Neural progenitor cell (in vitro differentiated cells): ENCODE measurements at regions not wholly inside any gene's neighbourhood (a gene's known extent, or its start where the extent isn't known, plus 50 kb on each side); places are given as distances from the start of the nearest gene placed in this dataset.

Experiments used
- DNase-seq: peaks from one replicate; pipeline ENCODE4 v3.0.0-alpha.2; 2016; ENCODE audit warnings: low spot score
- H2AFZ ChIP-seq: fragments of 200-600 bp; sonication (generic); replicated peaks from 2 replicates; pipeline ENCODE4 v1.6.1; 2016; ENCODE audit warnings: antibody characterized with exemption
- H3F3A ChIP-seq: fragments of 200-600 bp; sonication (generic); 2 replicates; pipeline ENCODE4 v1.6.1; 2016; ENCODE audit warnings: antibody characterized with exemption, low read depth
- H3K27ac ChIP-seq: fragments of 200-600 bp; sonication (generic); 2 replicates; pipeline ENCODE4 v1.5.1; 2016; ENCODE audit warnings: mild to moderate bottlenecking
- H3K27me3 ChIP-seq: fragments of 200-600 bp; sonication (generic); 2 replicates; pipeline ENCODE4 v1.6.1; 2016; ENCODE audit warnings: mild to moderate bottlenecking, moderate library complexity
- H3K36me3 ChIP-seq: fragments of 200-600 bp; sonication (generic); 2 replicates; pipeline ENCODE4 v1.5.1; 2016
- H3K4me1 ChIP-seq: fragments of 200-600 bp; sonication (generic); 2 replicates; pipeline ENCODE4 v1.6.1; 2016; ENCODE audit warnings: mixed run types
- H3K4me2 ChIP-seq: fragments of 200-600 bp; sonication (generic); 2 replicates; pipeline ENCODE4 v1.6.1; 2016
- H3K4me3 ChIP-seq: fragments of 200-600 bp; sonication (generic); 2 replicates; pipeline ENCODE4 v1.5.1; 2016
- H3K79me2 ChIP-seq: fragments of 200-600 bp; sonication (generic); 2 replicates; pipeline ENCODE4 v1.6.1; 2016; ENCODE audit warnings: low read depth
- H3K9ac ChIP-seq: fragments of 200-600 bp; sonication (generic); 2 replicates; pipeline ENCODE4 v1.6.1; 2016
- H3K9me3 ChIP-seq: fragments of 200-600 bp; sonication (generic); 2 replicates; pipeline ENCODE4 v1.5.1; 2016; ENCODE audit warnings: low read depth
- H4K20me1 ChIP-seq: fragments of 200-600 bp; sonication (generic); 2 replicates; pipeline ENCODE4 v1.6.1; 2016; ENCODE audit warnings: low read depth
- H3K27ac Mint-ChIP-seq: 3 replicates; pipeline ENCODE4 v1.8.0; 2021; ENCODE audit warnings: mixed read lengths
- H3K27me3 Mint-ChIP-seq: 2 replicates; pipeline ENCODE4 v1.8.0; 2022; ENCODE audit warnings: low read depth, mild to moderate bottlenecking, inconsistent platforms, moderate library complexity, mixed read lengths; ENCODE audit not compliant: insufficient read depth
- H3K36me3 Mint-ChIP-seq: 3 replicates; pipeline ENCODE4 v1.8.0; 2021; ENCODE audit warnings: mixed read lengths
- H3K4me1 Mint-ChIP-seq: 3 replicates; pipeline ENCODE4 v1.8.0; 2021; ENCODE audit warnings: mixed read lengths
- H3K4me3 Mint-ChIP-seq: 3 replicates; pipeline ENCODE4 v1.8.0; 2021; ENCODE audit warnings: mild to moderate bottlenecking, moderate library complexity, mixed read lengths
- H3K9me3 Mint-ChIP-seq: 3 replicates; pipeline ENCODE4 v1.8.0; 2020; ENCODE audit warnings: mixed read lengths
- CTCF ChIP-seq: fragments of 200-600 bp; sonication (generic); IDR thresholded peaks from 2 replicates; pipeline ENCODE4 v1.5.1; 2017; ENCODE audit warnings: antibody characterized with exemption, mild to moderate bottlenecking
- EZH2 ChIP-seq: fragments of 200-600 bp; sonication (generic); IDR thresholded peaks from 2 replicates; pipeline ENCODE4 v1.6.1; 2017; ENCODE audit warnings: antibody characterized with exemption, mild to moderate bottlenecking, moderate library complexity
- EZH2phosphoT487 ChIP-seq: fragments of 200-600 bp; sonication (generic); IDR thresholded peaks from 2 replicates; pipeline ENCODE4 v1.6.1; 2017; ENCODE audit warnings: antibody characterized with exemption

GRCh38 chr6:91941838-91942237, 1355.0 kb upstream of the MAP3K7 start:
- H3K9ac ChIP-seq, result no peak overlapping the region
- H3K27ac ChIP-seq, result no peak overlapping the region
- H3K4me1 Mint-ChIP-seq, result no peaks in the 10 kb centered on the region
- H3K79me2 ChIP-seq, result no peaks in the 10 kb centered on the region
- peaks cover 7% of the 10 kb centered on the region for H3K9me3 Mint-ChIP-seq
- H3K36me3 Mint-ChIP-seq, result peaks cover 2% of the 10 kb centered on the region
- peaks cover 9% of the 10 kb centered on the region for H3K9me3 ChIP-seq
- TF ChIP-seq EZH2phosphoT487, result no peak
- no peak for TF ChIP-seq EZH2
- TF ChIP-seq CTCF, result no peak
- no peaks in the 10 kb centered on the region for H4K20me1 ChIP-seq
- no peak overlapping the region for H3K27ac Mint-ChIP-seq
- H3K27me3 ChIP-seq, result no peaks in the 10 kb centered on the region
- H3K27me3 Mint-ChIP-seq, result no peaks in the 10 kb centered on the region
- no peak overlapping the region for H2AFZ ChIP-seq
- H3K4me2 ChIP-seq, result no peak overlapping the region
- H3K36me3 ChIP-seq, result no peaks in the 10 kb centered on the region
- no peak overlapping the region for H3K4me3 Mint-ChIP-seq
- no peak overlapping the region for H3K4me3 ChIP-seq
- no peak for DNase-seq
- H3K4me1 ChIP-seq, result no peaks in the 10 kb centered on the region
- H3F3A ChIP-seq, result no peaks in the 10 kb centered on the region

- H3K36me3 ChIP-seq, result no peaks in the 10 kb centered on the region
- Mint-ChIP-seq H3K36me3 (no peaks in the 10 kb centered on the region), H3K4me3 (no peak overlapping the region), H3K9me3 (peaks cover 5% of the 10 kb centered on the region), H3K27me3 (no peaks in the 10 kb centered on the region), H3K27ac (no peak overlapping the region), H3K4me1 (no peaks in the 10 kb centered on the region)
- H2AFZ ChIP-seq, result no peak overlapping the region
- no peaks in the 10 kb centered on the region for H3K79me2 ChIP-seq
- H3K4me3 ChIP-seq, result no peak overlapping the region
- H3K27ac ChIP-seq, result no peak overlapping the region
- no peak overlapping the region for H3K4me2 ChIP-seq
- H3K9me3 ChIP-seq, result peaks cover 4% of the 10 kb centered on the region
- TF ChIP-seq EZH2, result no peak
- TF ChIP-seq CTCF, result no peak
- TF ChIP-seq EZH2phosphoT487, result no peak
- H3K27me3 ChIP-seq, result no peaks in the 10 kb centered on the region
- H3K9ac ChIP-seq, result no peak overlapping the region
- H4K20me1 ChIP-seq, result no peaks in the 10 kb centered on the region
- H3F3A ChIP-seq, result no peaks in the 10 kb centered on the region
- DNase-seq, result no peak
- H3K4me1 ChIP-seq, result no peaks in the 10 kb centered on the region
These were observed 1353.9 kb upstream of the MAP3K7 start for GRCh38 chr6:91940801-91941200.

- TF ChIP-seq CTCF (no peak), EZH2 (no peak), EZH2phosphoT487 (no peak)
- Histone ChIP-seq H3F3A (no peaks in the 10 kb centered on the region), H3K79me2 (no peaks in the 10 kb centered on the region), H3K27ac (no peak overlapping the region), H3K4me3 (no peak overlapping the region), H3K9ac (no peak overlapping the region), H3K9me3 (no peaks in the 10 kb centered on the region), H2AFZ (no peak overlapping the region), H3K4me2 (no peak overlapping the region), H4K20me1 (no peaks in the 10 kb centered on the region), H3K4me1 (no peaks in the 10 kb centered on the region), H3K27me3 (no peaks in the 10 kb centered on the region), H3K36me3 (no peaks in the 10 kb centered on the region)
- H3K4me1 Mint-ChIP-seq, result no peaks in the 10 kb centered on the region
- H3K27ac Mint-ChIP-seq, result no peak overlapping the region
- H3K36me3 Mint-ChIP-seq, result no peaks in the 10 kb centered on the region
- no peak for DNase-seq
- no peak overlapping the region for H3K4me3 Mint-ChIP-seq
- peaks cover 20% of the 10 kb centered on the region for H3K9me3 Mint-ChIP-seq
- no peaks in the 10 kb centered on the region for H3K27me3 Mint-ChIP-seq
These were observed 1340.0 kb upstream of the MAP3K7 start for GRCh38 chr6:91926827-91927226.

- Histone ChIP-seq H3K9ac (no peak overlapping the region), H2AFZ (no peak overlapping the region), H3K4me2 (no peak overlapping the region), H3K27ac (no peak overlapping the region), H3K4me1 (no peaks in the 10 kb centered on the region), H3K79me2 (no peaks in the 10 kb centered on the region), H3F3A (no peaks in the 10 kb centered on the region), H3K36me3 (no peaks in the 10 kb centered on the region), H3K9me3 (no peaks in the 10 kb centered on the region), H3K27me3 (no peaks in the 10 kb centered on the region), H3K4me3 (no peak overlapping the region), H4K20me1 (no peaks in the 10 kb centered on the region)
- H3K4me3 Mint-ChIP-seq, result no peak overlapping the region
- peaks cover 20% of the 10 kb centered on the region for H3K9me3 Mint-ChIP-seq
- no peaks in the 10 kb centered on the region for H3K4me1 Mint-ChIP-seq
- no peaks in the 10 kb centered on the region for H3K27me3 Mint-ChIP-seq
- DNase-seq, result no peak
- no peaks in the 10 kb centered on the region for H3K36me3 Mint-ChIP-seq
- TF ChIP-seq CTCF, result no peak
- TF ChIP-seq EZH2phosphoT487, result no peak
- no peak for TF ChIP-seq EZH2
- H3K27ac Mint-ChIP-seq, result no peak overlapping the region
These were observed 1339.5 kb upstream of the MAP3K7 start for GRCh38 chr6:91926361-91926760.
